Tibial nerve (tissue), 4 donors: ENCODE measurements at regions not wholly inside any gene's neighbourhood (a gene's known extent, or its start where the extent isn't known, plus 50 kb on each side); places are given as distances from the start of the nearest gene placed in this dataset.

Experiments
- EP300 ChIP-seq, 2 donors: sonication (generic); formaldehyde crosslinking; IDR thresholded peaks; one replicate each; pipeline ENCODE4 v1.6.1; 2017; ENCODE audit warnings: antibody characterized with exemption in 2 of 2, mild to moderate bottlenecking in 1 of 2
- POLR2A ChIP-seq, 2 donors: fragments of 450-650 bp; IDR thresholded peaks; one replicate each; pipeline ENCODE4 v1.6.1; 2017; ENCODE audit warnings: antibody characterized with exemption in 2 of 2, mild to moderate bottlenecking in 2 of 2, moderate library complexity in 2 of 2
- TF ChIP-seq, protein P1 (sequence below), 5 experiments: fragments of 200-600 bp in 3 of 5; fragments of 450-650 bp in 2 of 5; sonication (generic) in 3 of 5; IDR thresholded peaks; one replicate each; pipeline ENCODE4 v1.5.1; 2016 to 2019; ENCODE audit warnings: antibody characterized with exemption in 5 of 5, mild to moderate bottlenecking in 3 of 5, moderate library complexity in 2 of 5

DNA sequence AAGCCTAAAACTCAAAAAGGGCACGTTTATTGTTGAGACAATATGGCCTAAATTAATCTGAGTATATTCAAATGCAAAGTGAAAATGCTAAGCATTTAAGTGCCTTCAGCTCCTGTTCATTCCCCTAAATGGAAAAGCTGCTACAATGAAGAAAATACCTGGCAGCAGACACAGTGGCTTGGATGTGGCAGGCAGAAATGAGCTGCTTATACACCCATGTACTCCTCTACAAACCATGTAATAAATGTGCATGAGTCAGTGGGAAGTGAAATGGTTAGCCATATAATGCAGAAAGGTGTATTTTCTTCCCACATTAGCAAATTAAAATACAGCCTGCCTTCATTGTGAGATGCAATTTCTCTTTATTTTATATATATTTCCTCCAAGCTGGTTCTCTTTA, 859.2 kb upstream of the SEMA6A start:
- TF ChIP-seq POLR2A (IDR thresholded peaks at IDR 0.05) (no peak), EP300 (IDR thresholded peaks at IDR 0.05) (no peak)
- TF ChIP-seq, protein P1, sequence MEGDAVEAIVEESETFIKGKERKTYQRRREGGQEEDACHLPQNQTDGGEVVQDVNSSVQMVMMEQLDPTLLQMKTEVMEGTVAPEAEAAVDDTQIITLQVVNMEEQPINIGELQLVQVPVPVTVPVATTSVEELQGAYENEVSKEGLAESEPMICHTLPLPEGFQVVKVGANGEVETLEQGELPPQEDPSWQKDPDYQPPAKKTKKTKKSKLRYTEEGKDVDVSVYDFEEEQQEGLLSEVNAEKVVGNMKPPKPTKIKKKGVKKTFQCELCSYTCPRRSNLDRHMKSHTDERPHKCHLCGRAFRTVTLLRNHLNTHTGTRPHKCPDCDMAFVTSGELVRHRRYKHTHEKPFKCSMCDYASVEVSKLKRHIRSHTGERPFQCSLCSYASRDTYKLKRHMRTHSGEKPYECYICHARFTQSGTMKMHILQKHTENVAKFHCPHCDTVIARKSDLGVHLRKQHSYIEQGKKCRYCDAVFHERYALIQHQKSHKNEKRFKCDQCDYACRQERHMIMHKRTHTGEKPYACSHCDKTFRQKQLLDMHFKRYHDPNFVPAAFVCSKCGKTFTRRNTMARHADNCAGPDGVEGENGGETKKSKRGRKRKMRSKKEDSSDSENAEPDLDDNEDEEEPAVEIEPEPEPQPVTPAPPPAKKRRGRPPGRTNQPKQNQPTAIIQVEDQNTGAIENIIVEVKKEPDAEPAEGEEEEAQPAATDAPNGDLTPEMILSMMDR (IDR thresholded peaks at IDR 0.05), result no peak
